Mesendoderm (in vitro differentiated cells): ENCODE measurements at regions not wholly inside any gene's neighbourhood (a gene's known extent, or its start where the extent isn't known, plus 50 kb on each side); places are given as distances from the start of the nearest gene placed in this dataset.

ENCODE experiments used
- DNase-seq: peaks from one replicate; pipeline ENCODE4 v3.0.0; 2013
- H2AK5ac ChIP-seq: 2 replicates; pipeline ENCODE4 v1.6.1; 2013; ENCODE audit warnings: low read length, inconsistent platforms
- H2BK120ac ChIP-seq: 2 replicates; pipeline ENCODE4 v1.6.1; 2013; ENCODE audit warnings: low read depth, mild to moderate bottlenecking, low read length, moderate library complexity, mixed read lengths
- H2BK15ac ChIP-seq: replicated peaks from 2 replicates; pipeline ENCODE4 v1.6.1; 2013; ENCODE audit warnings: low read depth, mild to moderate bottlenecking, moderate library complexity
- H2BK5ac ChIP-seq: 2 replicates; pipeline ENCODE4 v1.6.1; 2013; ENCODE audit warnings: low read length, inconsistent platforms
- H3K18ac ChIP-seq: 2 replicates; pipeline ENCODE4 v1.6.1; 2013; ENCODE audit warnings: mild to moderate bottlenecking, low read length, mixed read lengths
- H3K23ac ChIP-seq: one replicate; pipeline ENCODE4 v1.6.1; 2013; ENCODE audit warnings: low read length
- H3K27ac ChIP-seq: 2 replicates; pipeline ENCODE4 v1.5.1; 2013; ENCODE audit warnings: low read depth, mild to moderate bottlenecking, inconsistent platforms, low read length, moderate library complexity
- H3K27me3 ChIP-seq: 2 replicates; pipeline ENCODE4 v1.6.1; 2013; ENCODE audit warnings: low read length, control low read depth, mild to moderate bottlenecking, inconsistent platforms; ENCODE audit not compliant: insufficient read depth, poor library complexity
- H3K36me3 ChIP-seq: 2 replicates; pipeline ENCODE4 v1.6.1; 2013; ENCODE audit warnings: low read length, inconsistent platforms; ENCODE audit not compliant: control insufficient read depth, insufficient read depth
- H3K4ac ChIP-seq: one replicate; pipeline ENCODE4 v1.6.1; 2013; ENCODE audit warnings: low read depth, mild to moderate bottlenecking, low read length, moderate library complexity
- H3K4me1 ChIP-seq: 2 replicates; pipeline ENCODE4 v1.6.1; 2013; ENCODE audit warnings: low read depth, low read length, inconsistent platforms; ENCODE audit not compliant: control insufficient read depth
- H3K4me2 ChIP-seq: 2 replicates; pipeline ENCODE4 v1.6.1; 2013; ENCODE audit warnings: low read length
- H3K4me3 ChIP-seq: 2 replicates; pipeline ENCODE4 v1.5.1; 2013; ENCODE audit warnings: mild to moderate bottlenecking, low read length
- H3K56ac ChIP-seq: one replicate; pipeline ENCODE4 v1.6.1; 2013; ENCODE audit warnings: low read length
- H3K79me1 ChIP-seq: 2 replicates; pipeline ENCODE4 v1.6.1; 2013; ENCODE audit warnings: low read length, inconsistent platforms
- H3K79me2 ChIP-seq: 2 replicates; pipeline ENCODE4 v1.6.1; 2013; ENCODE audit warnings: mild to moderate bottlenecking, low read length; ENCODE audit not compliant: control insufficient read depth, insufficient read depth
- H3K9ac ChIP-seq: 2 replicates; pipeline ENCODE4 v1.6.1; 2013; ENCODE audit warnings: low read length, inconsistent platforms
- H4K5ac ChIP-seq: one replicate; pipeline ENCODE4 v1.6.1; 2013; ENCODE audit warnings: low read length
- H4K8ac ChIP-seq: one replicate; pipeline ENCODE4 v1.6.1; 2013; ENCODE audit warnings: low read depth, mild to moderate bottlenecking, control low read depth, low read length, moderate library complexity
- whole genome bisulfite sequencing: extraction: QIAGEN DNeasy Blood & Tissue Kit; methylation state at CpG from one replicate; pipeline ENCODE4 v1.1.7; 2013; ENCODE audit warnings: low lambda C conversion rate, missing lambda C conversion rate; ENCODE audit not compliant: insufficient coverage; ENCODE audit errors: extremely low coverage; 5-methylcytosine and 5-hydroxymethylcytosine counted together

- H3K4me2 ChIP-seq: no peak overlapping the region
- no peak overlapping the region for H3K4me3 ChIP-seq
- no peak overlapping the region for H3K9ac ChIP-seq
- no peak overlapping the region for H4K5ac ChIP-seq
- no peak overlapping the region for H3K18ac ChIP-seq
- no peak overlapping the region for H3K27ac ChIP-seq
- no peaks in the 10 kb centered on the region for H3K79me1 ChIP-seq
- DNase-seq: no peak
- H4K8ac ChIP-seq: no peak overlapping the region
- no peak overlapping the region for H2BK120ac ChIP-seq
- H3K79me2 ChIP-seq: no peaks in the 10 kb centered on the region
- H3K27me3 ChIP-seq: no peaks in the 10 kb centered on the region
- no peaks in the 10 kb centered on the region for H3K36me3 ChIP-seq
- no CpG with 5 or more reads among the region's 2 CpGs for WGBS
- H2BK5ac ChIP-seq: no peak overlapping the region
- H3K4ac ChIP-seq: no peak overlapping the region
- H2BK15ac ChIP-seq: no peak overlapping the region
- H3K4me1 ChIP-seq: no peaks in the 10 kb centered on the region
- no peak overlapping the region for H3K56ac ChIP-seq
- no peak overlapping the region for H3K23ac ChIP-seq
- H2AK5ac ChIP-seq: no peak overlapping the region
These were observed 260.2 kb upstream of the N4BP1 start for GRCh38 chr16:48870141-48870540.

DNA sequence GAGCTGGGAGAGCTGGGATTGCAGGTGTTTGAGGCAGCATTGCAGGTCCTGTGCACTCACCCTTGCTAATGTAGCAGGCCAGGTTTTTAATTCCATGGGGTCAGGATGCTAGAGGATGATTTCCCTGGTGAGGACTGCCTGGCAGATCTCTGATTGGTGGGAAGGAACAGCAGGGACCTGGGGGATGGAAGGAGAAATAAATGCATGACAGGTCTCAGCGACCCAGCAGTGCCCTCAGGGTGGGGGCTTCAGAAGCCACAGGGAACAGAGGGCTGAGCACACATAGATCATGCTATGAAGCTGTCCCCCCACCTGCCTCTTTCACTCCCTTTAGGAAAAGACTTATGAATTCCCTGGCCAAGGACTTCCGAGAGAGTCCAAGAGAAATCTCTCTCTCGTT, 255.5 kb upstream of the N4BP1 start:
- no CpG with 5 or more reads among the region's 3 CpGs for WGBS
- no peak for DNase-seq
- Histone ChIP-seq H3K79me2 (no peaks in the 10 kb centered on the region), H3K27me3 (no peaks in the 10 kb centered on the region), H3K4me2 (no peak overlapping the region), H4K5ac (no peak overlapping the region), H3K4me1 (no peaks in the 10 kb centered on the region), H3K56ac (no peak overlapping the region), H2AK5ac (no peak overlapping the region), H3K9ac (no peak overlapping the region), H4K8ac (no peak overlapping the region), H2BK15ac (no peak overlapping the region), H2BK120ac (no peak overlapping the region), H3K36me3 (no peaks in the 10 kb centered on the region), H3K4me3 (no peak overlapping the region), H3K27ac (no peak overlapping the region), H3K23ac (no peak overlapping the region), H2BK5ac (no peak overlapping the region), H3K79me1 (no peaks in the 10 kb centered on the region), H3K18ac (no peak overlapping the region), H3K4ac (no peak overlapping the region)

GRCh38 chr16:48864055-48864454, 254.1 kb upstream of the N4BP1 start:
- no peak overlapping the region for H3K9ac ChIP-seq
- H3K4me2 ChIP-seq: no peak overlapping the region
- no peaks in the 10 kb centered on the region for H3K4me1 ChIP-seq
- H4K5ac ChIP-seq: no peak overlapping the region
- DNase-seq: peak; percentile 10
- H3K23ac ChIP-seq: no peak overlapping the region
- H3K27me3 ChIP-seq: no peaks in the 10 kb centered on the region
- no peak overlapping the region for H2AK5ac ChIP-seq
- H3K18ac ChIP-seq: no peak overlapping the region
- H3K36me3 ChIP-seq: no peaks in the 10 kb centered on the region
- H4K8ac ChIP-seq: no peak overlapping the region
- no peak overlapping the region for H3K56ac ChIP-seq
- H3K79me1 ChIP-seq: no peaks in the 10 kb centered on the region
- WGBS: no CpG with 5 or more reads among the region's 1 CpG
- no peak overlapping the region for H2BK15ac ChIP-seq
- no peak overlapping the region for H3K4ac ChIP-seq
- no peak overlapping the region for H2BK120ac ChIP-seq
- no peaks in the 10 kb centered on the region for H3K79me2 ChIP-seq
- no peak overlapping the region for H3K27ac ChIP-seq
- H3K4me3 ChIP-seq: no peak overlapping the region
- H2BK5ac ChIP-seq: no peak overlapping the region

DNA sequence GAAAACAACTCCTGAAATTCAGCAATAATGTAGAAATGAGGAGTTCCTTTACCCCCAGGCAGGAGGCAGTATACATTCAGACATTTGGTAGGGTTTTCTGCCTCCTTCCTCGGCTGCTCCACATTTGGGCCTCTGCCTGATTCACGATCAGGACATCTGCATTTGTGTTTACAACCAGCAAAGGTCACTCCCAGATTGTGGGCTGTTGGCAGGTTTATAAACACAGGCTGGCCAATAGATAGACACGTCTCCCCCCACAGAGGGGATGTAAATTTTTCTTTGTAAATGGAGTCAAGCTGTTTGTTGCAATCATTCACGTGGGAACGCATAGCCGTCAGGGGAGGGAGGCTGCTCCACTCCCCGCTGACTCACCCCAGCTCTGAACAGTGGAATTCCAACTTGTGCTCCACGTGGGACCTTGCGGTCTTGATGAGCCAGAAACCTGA, 252.1 kb upstream of the N4BP1 start:
- Histone ChIP-seq H2BK120ac (no peak overlapping the region), H3K23ac (no peak overlapping the region), H3K79me2 (no peaks in the 10 kb centered on the region), H3K27me3 (no peaks in the 10 kb centered on the region), H2AK5ac (no peak overlapping the region), H3K9ac (no peak overlapping the region), H3K79me1 (no peaks in the 10 kb centered on the region), H3K27ac (no peak overlapping the region), H4K5ac (no peak overlapping the region), H3K36me3 (no peaks in the 10 kb centered on the region), H3K4ac (no peak overlapping the region), H3K18ac (no peak overlapping the region), H2BK15ac (no peak overlapping the region), H2BK5ac (no peak overlapping the region), H3K4me1 (no peaks in the 10 kb centered on the region), H3K4me2 (no peak overlapping the region), H3K56ac (no peak overlapping the region), H4K8ac (no peak overlapping the region), H3K4me3 (no peak overlapping the region)
- WGBS: no CpG with 5 or more reads among the region's 9 CpGs
- DNase-seq: peak; percentile 65

DNA sequence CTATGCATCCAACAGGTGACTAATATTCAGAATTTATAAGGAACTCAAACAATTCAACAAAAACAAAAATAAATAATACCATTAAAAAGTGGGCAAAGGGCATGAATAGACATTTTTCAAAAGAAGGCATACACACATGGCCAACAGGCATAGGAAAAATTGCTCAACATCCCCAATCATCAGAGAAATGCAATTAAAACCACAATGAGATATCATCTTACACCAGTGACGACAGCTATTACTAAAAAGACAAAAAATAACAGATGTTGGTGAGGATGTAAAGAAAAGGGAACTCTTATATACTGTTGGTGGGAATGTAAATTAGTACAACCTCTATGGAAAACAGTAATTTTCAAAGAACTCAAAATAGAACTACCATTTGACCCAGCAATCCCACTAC, 250.4 kb upstream of the N4BP1 start:
- no peak overlapping the region for H2BK120ac ChIP-seq
- no peak overlapping the region for H3K9ac ChIP-seq
- H3K79me1 ChIP-seq: no peaks in the 10 kb centered on the region
- H3K79me2 ChIP-seq: no peaks in the 10 kb centered on the region
- no peaks in the 10 kb centered on the region for H3K36me3 ChIP-seq
- no peak overlapping the region for H3K4me2 ChIP-seq
- no peak for DNase-seq
- no peak overlapping the region for H2BK15ac ChIP-seq
- H3K56ac ChIP-seq: no peak overlapping the region
- no peak overlapping the region for H3K4ac ChIP-seq
- H3K23ac ChIP-seq: no peak overlapping the region
- H3K4me1 ChIP-seq: no peaks in the 10 kb centered on the region
- H3K18ac ChIP-seq: no peak overlapping the region
- H4K5ac ChIP-seq: no peak overlapping the region
- no peak overlapping the region for H3K4me3 ChIP-seq
- H3K27ac ChIP-seq: no peak overlapping the region
- no peaks in the 10 kb centered on the region for H3K27me3 ChIP-seq
- H2AK5ac ChIP-seq: no peak overlapping the region
- WGBS: no CpG with 5 or more reads among the region's 1 CpG
- no peak overlapping the region for H2BK5ac ChIP-seq
- H4K8ac ChIP-seq: no peak overlapping the region

DNA sequence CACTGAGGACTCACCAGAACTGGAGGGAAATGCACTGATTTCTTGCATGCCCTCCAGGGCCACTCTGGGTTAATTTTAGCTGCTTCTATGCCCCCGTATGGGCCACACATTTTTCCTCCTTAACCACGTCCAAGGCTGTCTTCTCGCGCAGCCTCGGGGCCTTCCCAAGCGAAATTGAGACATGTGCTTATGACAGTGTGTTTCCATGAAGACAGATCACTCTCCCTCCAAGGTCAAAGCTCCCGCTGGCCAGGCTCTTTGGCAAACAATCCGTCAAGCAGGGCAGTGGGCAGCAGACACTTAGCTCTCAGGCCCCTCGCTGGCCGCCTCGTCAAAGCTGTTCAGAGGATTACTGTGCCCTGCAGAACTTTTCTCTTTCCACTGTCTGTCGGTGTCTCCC, 243.0 kb upstream of the N4BP1 start:
- Histone ChIP-seq H3K9ac (no peak overlapping the region), H3K4me1 (no peaks in the 10 kb centered on the region), H2BK120ac (no peak overlapping the region), H3K4me3 (no peak overlapping the region), H3K79me2 (no peaks in the 10 kb centered on the region), H2BK15ac (no peak overlapping the region), H4K8ac (no peak overlapping the region), H3K18ac (no peak overlapping the region), H3K36me3 (no peaks in the 10 kb centered on the region), H3K4me2 (no peak overlapping the region), H4K5ac (no peak overlapping the region), H3K27me3 (no peaks in the 10 kb centered on the region), H2AK5ac (no peak overlapping the region), H3K23ac (no peak overlapping the region), H3K27ac (no peak overlapping the region), H2BK5ac (no peak overlapping the region), H3K79me1 (no peaks in the 10 kb centered on the region), H3K56ac (no peak overlapping the region), H3K4ac (no peak overlapping the region)
- DNase-seq: no peak
- no CpG with 5 or more reads among the region's 12 CpGs for WGBS
